ENCODE measurements at regions not wholly inside any gene's neighbourhood (a gene's known extent, or its start where the extent isn't known, plus 50 kb on each side); places are given as distances from the start of the nearest gene placed in this dataset.
"Not testable (repeated sequence)": the region's sequence is repeated elsewhere in the genome, so short reads cannot be mapped to it uniquely, and the experiment has no call there.

- Mint-ChIP-seq H3K9me3 (ENCODE audit: low read depth) (no peaks in the 10 kb centered on the region), H3K36me3 (ENCODE audit: insufficient read depth) (no peaks in the 10 kb centered on the region), H3K4me3 (ENCODE audit: low read depth) (no peak overlapping the region), H3K4me1 (ENCODE audit: low read depth) (no peaks in the 10 kb centered on the region), H3K27me3 (no peaks in the 10 kb centered on the region), H3K27ac (no peak overlapping the region)
- TF ChIP-seq CTCF (IDR thresholded peaks at IDR 0.05; ENCODE audit: unreplicated experiment): no peak
- no peak for DNase-seq (ENCODE audit: low spot score, unreplicated experiment)
Observed at GRCh38 chr10:9172276-9172675, 1117.8 kb downstream of the GATA3 start.

- Mint-ChIP-seq H3K27me3 (peaks cover under 1% of the 10 kb centered on the region), H3K4me1 (ENCODE audit: low read depth) (no peaks in the 10 kb centered on the region), H3K36me3 (ENCODE audit: insufficient read depth) (no peaks in the 10 kb centered on the region), H3K9me3 (ENCODE audit: low read depth) (no peaks in the 10 kb centered on the region), H3K4me3 (ENCODE audit: low read depth) (no peak overlapping the region), H3K27ac (no peak overlapping the region)
- no peak for TF ChIP-seq CTCF (IDR thresholded peaks at IDR 0.05; ENCODE audit: unreplicated experiment)
- no peak for DNase-seq (ENCODE audit: low spot score, unreplicated experiment)
Observed at GRCh38 chr10:9175200-9175599, 1120.7 kb downstream of the GATA3 start.

GRCh38 chr10:9183197-9183880 lies 1128.9 kb downstream of the GATA3 start:
- not testable (repeated sequence) for H3K27me3 Mint-ChIP-seq; H3K4me1 Mint-ChIP-seq (ENCODE audit: low read depth); DNase-seq (ENCODE audit: low spot score, unreplicated experiment); H3K4me3 Mint-ChIP-seq (ENCODE audit: low read depth); H3K36me3 Mint-ChIP-seq (ENCODE audit: insufficient read depth); H3K9me3 Mint-ChIP-seq (ENCODE audit: low read depth); H3K27ac Mint-ChIP-seq

GRCh38 chr10:9188022-9188810 lies 1133.7 kb downstream of the GATA3 start:
- DNase-seq (ENCODE audit: low spot score, unreplicated experiment): no peak
- Mint-ChIP-seq H3K27me3 (no peaks in the 10 kb centered on the region), H3K4me3 (ENCODE audit: low read depth) (no peak overlapping the region), H3K27ac (no peak overlapping the region), H3K9me3 (ENCODE audit: low read depth) (no peaks in the 10 kb centered on the region), H3K4me1 (ENCODE audit: low read depth) (no peaks in the 10 kb centered on the region), H3K36me3 (ENCODE audit: insufficient read depth) (no peaks in the 10 kb centered on the region)
- no peak for TF ChIP-seq CTCF (IDR thresholded peaks at IDR 0.05; ENCODE audit: unreplicated experiment)

- no peaks in the 10 kb centered on the region for H3K36me3 Mint-ChIP-seq (ENCODE audit: insufficient read depth)
- no peak overlapping the region for H3K4me3 Mint-ChIP-seq (ENCODE audit: low read depth)
- H3K9me3 Mint-ChIP-seq (ENCODE audit: low read depth): no peaks in the 10 kb centered on the region
- no peaks in the 10 kb centered on the region for H3K4me1 Mint-ChIP-seq (ENCODE audit: low read depth)
- H3K27ac Mint-ChIP-seq: no peak overlapping the region
- TF ChIP-seq CTCF (IDR thresholded peaks at IDR 0.05; ENCODE audit: unreplicated experiment): no peak
- DNase-seq (ENCODE audit: low spot score, unreplicated experiment): no peak
- no peaks in the 10 kb centered on the region for H3K27me3 Mint-ChIP-seq
Observed at GRCh38 chr10:9189448-9189847, 1135.0 kb downstream of the GATA3 start.

- DNase-seq (ENCODE audit: low spot score, unreplicated experiment): no peak
- H3K36me3 Mint-ChIP-seq (ENCODE audit: insufficient read depth): no peaks in the 10 kb centered on the region
- TF ChIP-seq CTCF (IDR thresholded peaks at IDR 0.05; ENCODE audit: unreplicated experiment): no peak
- H3K27ac Mint-ChIP-seq: no peak overlapping the region
- H3K4me3 Mint-ChIP-seq (ENCODE audit: low read depth): no peak overlapping the region
- H3K9me3 Mint-ChIP-seq (ENCODE audit: low read depth): no peaks in the 10 kb centered on the region
- peaks cover 16% of the 10 kb centered on the region for H3K27me3 Mint-ChIP-seq
- no peaks in the 10 kb centered on the region for H3K4me1 Mint-ChIP-seq (ENCODE audit: low read depth)
Observed at GRCh38 chr10:9193120-9193519, 1138.6 kb downstream of the GATA3 start.

Data from progenitor cell of endocrine pancreas (in vitro differentiated cells).